GM18498 (cell line): ENCODE measurements at regions not wholly inside any gene's neighbourhood (a gene's known extent, or its start where the extent isn't known, plus 50 kb on each side); places are given as distances from the start of the nearest gene placed in this dataset.
"Not testable (repeated sequence)": the region's sequence is repeated elsewhere in the genome, so short reads cannot be mapped to it uniquely, and the experiment has no call there.

Experiments used
- ATAC-seq: cut with Tn5 transposase; IDR thresholded peaks from one replicate; pipeline ENCODE4 v1.9.1; 2021; ENCODE audit warnings: mild to moderate bottlenecking, moderate library complexity; ENCODE audit not compliant: unreplicated experiment

DNA sequence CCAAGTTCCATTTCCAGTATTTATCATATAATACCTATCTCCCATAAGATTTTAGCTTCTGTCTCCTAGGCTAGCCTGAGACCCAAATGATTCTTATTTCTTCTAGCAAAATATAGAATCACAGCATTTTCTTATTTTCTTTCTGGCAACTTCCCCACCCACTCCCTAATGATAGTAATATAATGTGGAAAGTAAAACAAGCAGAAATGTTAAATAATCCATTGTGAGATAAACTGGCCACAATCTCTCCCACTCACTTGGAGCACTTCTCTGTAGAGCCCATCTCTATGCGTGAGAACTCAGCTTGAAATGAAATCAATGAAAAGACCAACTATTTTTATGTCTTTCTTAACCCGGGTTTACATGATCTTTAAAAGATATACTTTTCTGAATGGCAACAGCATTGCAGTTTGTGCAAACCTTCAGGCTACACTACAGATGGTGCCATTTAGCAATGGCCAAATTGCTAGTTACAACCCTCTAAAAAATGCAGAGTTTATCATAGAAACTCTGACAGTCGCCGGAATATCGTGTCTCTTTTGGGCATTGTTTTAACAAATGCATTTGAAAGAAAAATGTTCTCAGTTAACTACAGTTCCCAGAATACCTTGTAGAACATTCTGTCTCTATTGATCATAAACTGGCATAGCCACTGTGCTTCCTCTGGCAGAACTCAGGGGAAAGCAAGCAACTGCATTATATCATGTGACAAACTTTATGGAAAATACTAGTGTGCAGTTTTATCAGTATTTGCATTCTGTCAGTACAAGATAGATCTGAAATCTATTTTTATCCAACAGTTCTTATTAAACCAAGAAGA is 1407.4 kb upstream of the ZEB2 start:
- ATAC-seq: no peak

DNA sequence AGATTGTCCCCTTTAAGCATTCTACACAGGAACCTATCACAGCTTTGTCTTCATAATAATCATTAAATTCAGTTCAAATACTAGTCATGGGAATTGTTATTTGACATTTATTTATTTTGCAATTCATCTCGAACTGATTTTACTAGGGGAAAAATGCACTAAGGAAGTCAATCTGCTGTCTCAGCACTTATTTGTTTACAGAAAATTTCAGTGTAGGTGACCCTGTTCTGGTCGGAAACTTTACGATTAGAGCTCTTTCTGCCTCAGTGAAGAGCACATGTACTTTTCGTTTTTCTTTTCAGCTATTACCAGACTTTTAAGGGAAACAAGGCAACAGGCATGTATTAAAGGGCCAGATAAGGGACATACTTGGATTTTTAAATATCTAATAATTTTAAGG is 1405.7 kb upstream of the ZEB2 start:
- no peak for ATAC-seq

DNA sequence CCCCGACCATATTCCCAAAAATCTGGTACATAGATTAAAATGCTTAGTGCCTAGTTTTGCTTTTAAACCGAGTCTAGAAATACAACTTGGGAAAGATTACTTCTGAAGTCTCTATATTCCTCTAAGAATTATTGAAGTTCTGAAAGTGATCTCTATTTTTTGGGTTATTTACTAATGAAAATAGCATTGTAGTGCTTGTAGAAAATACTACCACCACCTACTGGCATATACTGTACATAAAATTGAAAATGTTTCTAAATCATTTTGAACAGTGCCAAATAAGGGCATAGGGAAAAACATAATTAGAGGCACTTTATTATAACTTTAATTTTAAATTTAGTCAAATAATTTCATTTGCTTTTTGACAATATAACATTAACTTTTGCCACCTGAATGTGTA is 1399.6 kb upstream of the ZEB2 start:
- no peak for ATAC-seq

DNA sequence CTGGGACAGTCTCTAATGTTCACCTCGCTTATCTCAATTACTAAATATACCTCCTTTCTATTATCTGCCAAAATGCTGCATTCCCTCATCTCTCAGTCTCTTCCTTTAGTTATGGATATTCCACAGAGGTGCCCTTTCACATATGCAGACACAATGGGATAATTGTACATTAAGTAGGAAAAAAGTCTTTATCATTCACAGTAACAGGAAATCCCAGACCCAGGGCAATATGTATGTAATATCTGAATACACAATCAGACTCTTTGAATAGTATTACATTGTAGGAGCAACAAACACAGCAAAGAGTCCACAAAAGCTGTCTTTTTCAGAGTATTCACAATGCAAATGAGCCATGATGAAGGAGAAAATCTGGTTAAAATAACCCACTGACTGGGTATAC is 1399.0 kb upstream of the ZEB2 start:
- ATAC-seq: no peak

DNA sequence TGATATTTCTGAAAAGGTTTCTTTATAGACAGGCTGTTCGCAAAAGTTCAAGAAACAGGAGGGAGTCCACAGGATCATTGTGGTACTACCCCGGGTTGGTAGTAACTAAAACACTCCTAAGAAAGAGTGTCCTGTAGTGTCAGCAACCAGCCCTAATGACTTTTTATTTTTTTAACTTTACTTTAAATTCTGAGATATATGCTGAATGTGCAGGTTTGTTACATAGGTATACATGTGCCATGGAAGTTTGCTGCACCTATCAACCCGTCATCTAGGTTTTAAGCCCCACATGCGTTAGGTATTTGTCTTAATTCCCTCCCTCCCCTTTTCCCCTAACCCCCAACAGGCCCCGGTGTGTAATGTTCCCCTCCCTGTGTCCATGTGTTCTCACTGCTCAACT is 1396.9 kb upstream of the ZEB2 start:
- no peak for ATAC-seq

DNA sequence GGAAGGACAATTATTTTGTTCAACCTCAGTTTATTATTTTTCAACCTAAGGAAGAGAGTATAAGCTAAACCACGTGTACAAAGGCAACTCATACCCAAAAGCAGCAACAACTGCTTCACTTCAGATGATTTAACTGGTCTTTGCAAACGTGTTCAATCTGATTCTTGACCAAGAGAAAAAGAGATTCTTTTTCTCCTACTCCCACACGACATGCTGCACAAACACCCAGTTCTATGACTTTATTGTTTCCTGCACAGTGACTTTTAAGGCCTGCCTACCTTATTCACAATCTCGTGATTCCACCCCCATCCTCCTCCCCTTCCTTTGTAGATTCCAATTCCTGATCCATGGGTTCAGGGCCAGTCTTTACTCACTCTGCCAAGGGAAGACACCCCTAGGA is 1394.8 kb upstream of the ZEB2 start:
- ATAC-seq: no peak

DNA sequence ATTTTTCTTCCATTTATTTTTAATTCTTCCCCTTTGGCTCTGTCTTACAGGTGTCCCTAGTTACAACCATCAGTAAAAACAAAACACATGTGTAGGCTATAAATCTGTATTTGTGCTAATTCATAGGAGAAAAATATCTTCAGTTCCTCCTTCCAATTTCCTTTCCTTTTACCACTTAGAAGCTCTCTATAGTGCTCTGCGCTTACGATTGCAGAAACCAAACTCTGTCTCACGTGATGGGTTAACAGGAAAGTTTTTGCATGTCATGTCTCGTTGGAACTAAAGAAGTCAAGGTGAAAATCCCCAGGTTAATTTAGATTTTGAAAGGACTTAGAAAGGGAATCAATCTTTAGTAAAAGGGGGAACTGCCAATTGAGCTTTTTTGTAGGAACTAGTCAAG is 1390.5 kb upstream of the ZEB2 start:
- peak; percentile 65 for ATAC-seq

DNA sequence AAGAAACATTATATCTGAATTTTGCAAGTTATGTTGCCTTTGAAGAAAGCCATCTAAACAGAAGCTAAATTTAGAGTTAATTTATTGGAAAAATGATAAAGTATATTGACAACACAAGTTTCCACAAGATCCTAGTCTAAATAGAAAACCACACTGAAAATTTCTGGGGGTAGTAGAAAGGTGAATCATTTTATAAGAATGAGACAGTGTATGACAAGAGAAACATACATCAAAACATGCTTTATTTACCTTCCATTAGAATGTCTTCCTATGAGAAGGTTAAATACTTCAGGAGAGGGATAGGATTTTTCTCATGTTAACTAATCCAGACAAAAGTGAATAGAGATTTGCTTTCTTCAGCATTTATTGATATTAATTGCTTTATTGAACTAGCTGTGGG is 1389.8 kb upstream of the ZEB2 start:
- no peak for ATAC-seq

DNA sequence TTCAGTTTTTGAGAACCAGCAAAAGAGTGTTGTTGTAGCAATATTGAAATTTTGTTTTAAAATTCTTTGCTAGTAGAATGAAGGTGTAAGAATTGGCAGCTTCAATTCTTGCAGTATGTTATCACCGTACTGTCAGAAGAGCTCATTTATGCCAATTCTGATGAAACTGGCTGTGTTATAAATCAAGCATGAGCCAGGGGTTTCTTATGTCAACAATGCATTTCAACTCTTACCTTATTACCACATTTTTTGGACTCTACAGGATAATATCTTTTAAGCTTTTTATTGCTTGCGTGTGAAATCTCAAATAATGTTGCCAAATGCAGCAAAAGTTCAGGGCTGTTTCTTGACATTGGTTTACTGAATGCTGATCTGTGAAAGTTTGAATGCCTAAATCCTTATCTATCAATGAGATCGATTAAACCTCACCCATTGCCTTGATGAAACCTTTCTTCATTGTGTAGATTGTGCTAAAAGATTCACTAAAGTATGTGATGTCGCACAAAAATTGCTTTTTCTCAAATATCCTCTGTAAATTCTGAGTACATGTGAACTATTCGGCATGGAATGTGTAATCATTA is 1389.3 kb upstream of the ZEB2 start:
- no peak for ATAC-seq

DNA sequence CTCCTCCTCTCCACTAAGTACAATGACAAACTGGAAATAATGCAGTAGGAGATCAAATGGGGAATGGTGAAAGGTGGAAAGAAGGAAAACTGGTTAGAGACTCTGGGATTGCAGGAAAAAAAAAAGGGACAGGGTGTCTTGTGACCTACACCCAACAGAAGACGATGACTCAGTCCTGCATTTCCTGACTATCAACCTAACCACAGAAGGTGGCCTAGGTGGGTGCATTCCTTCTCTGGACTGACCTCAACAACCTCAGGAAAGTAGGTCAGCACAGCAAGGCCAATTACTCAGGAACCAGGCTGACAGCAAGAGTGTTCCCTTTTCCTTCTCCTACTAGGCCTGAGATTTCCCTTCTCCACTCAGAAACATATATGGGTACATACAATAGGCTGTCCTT is 1386.4 kb upstream of the ZEB2 start:
- no peak for ATAC-seq

DNA sequence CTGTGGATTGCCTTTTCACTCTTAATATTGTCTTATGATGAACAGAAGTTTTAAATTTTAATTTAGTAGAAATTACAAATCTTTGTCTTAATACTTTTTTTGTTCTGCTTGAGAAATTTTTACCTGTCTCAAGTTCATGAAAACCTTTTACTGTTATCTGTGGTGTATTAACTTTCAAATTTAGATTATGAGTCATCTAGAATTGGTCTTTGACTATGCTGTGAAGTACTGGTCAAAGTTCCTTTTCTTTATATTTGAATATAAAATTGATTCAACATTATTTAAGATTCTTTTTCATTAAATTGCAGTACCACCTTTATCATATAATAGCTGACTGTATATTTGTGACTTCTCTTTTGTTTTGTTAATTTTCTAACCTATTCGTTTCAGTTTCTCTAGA is 1385.5 kb upstream of the ZEB2 start:
- ATAC-seq: no peak

DNA sequence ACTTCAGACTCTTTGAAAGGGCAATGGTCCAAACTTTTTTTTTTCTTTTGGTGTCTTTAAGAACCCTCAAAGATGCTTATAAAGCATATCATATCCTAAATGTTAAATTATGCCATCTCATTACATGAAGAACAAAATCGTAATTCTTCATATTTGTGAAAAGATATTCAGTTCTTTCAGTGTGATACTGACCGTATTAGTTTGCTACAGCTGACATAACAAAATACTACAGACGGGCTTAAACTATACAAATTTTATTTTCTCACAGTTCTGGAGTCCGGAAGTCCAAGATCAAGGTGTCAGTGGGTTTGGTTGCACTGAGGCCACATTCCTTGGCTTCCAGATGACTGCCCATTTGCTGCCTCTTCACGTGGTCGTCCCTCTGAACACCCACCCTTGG is 1377.2 kb upstream of the ZEB2 start:
- ATAC-seq: no peak

DNA sequence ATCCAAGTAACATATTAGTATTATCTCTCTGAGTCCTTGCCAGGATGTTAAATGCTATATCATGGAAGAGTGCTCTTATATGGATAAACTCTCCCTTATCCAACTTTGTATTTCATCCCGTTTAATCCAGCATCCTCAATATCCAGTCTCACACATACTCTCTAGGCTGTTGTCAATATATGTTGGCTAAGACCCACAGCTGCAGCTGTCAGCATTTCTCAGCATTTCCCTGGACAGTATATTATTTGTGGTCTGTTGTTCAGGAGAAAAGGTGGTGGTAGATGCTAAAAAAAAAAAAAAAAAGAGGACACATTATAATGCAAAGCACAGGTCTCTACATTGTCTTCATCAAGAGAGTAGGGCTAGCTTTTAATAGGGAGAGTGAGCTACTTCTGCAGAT is 1368.0 kb upstream of the ZEB2 start:
- no peak for ATAC-seq

DNA sequence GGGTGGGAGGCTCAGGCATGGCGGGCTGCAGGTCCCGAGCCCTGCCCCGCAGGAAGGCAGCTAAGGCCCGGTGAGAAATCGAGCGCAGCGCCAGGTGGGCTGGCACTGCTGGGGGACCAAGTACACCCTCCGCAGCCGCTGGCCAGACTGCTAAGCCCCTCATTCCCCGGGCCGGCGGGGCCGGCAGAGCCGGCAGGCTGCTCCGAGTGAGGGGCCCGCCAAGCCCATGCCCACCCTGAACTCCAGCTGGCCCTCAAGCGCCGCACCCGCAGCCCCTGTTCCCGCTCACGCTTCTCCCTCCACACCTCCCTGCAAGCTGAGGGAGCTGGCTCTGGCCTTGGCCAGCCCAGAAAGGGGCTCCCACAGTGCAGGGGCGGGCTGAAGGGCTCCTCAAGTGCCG is 1361.1 kb upstream of the ZEB2 start:
- ATAC-seq: not testable (repeated sequence)

DNA sequence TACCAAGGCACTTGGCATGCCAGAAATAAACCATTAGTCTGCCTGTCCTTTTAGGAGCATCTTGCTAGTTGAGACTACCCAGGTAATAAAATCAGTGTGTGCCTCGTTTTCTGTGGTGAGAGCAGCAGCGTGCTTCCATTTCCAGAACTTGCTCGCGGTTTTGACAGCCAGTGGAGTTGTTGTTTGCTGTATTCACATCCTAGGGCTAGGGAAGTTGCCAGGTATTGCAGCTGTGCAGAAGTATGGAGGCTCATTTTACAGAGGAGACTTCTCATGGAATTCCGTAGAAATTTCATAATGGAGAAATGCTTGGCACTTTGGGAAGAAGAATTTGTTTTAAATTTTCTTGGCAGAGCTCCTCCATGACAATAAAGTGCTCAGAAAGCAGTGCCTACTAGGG is 1355.1 kb upstream of the ZEB2 start:
- no peak for ATAC-seq

DNA sequence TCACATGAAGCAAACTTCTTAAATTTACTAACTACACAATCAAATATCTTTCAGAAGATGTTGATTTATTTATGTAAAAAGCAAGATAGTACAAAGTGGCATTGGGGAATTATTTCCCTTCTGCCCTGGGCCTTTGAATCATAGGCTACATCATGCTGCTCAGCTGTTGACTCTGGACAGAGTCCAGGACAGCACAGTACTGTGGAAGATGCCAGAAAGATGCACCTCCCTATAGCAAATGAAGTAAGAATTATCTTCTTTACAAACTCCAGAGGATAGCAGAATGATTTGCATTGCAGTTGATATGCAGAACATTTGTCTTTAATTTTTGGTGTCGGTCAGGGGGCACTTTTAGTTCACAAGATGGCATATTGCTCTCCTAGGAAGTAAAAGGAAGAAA is 1354.5 kb upstream of the ZEB2 start:
- no peak for ATAC-seq

DNA sequence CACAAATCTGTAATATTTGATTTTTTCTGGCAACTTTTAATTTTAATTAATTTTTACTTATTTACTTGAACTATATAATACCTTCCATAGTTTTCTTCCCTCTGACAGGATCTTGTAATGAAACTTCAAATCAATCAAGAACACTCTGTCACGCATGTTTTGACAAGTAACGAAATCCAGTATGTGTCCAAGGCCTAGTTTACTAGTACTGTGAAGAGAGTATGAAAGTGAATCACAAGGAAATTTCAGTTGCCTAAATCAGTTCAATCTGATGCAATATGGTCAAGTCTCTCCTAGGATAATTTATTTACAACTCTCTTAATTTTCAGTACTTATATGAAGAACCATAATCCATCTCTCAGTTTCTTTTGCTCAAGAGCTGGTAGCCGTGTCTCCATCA is 1344.6 kb upstream of the ZEB2 start:
- no peak for ATAC-seq

DNA sequence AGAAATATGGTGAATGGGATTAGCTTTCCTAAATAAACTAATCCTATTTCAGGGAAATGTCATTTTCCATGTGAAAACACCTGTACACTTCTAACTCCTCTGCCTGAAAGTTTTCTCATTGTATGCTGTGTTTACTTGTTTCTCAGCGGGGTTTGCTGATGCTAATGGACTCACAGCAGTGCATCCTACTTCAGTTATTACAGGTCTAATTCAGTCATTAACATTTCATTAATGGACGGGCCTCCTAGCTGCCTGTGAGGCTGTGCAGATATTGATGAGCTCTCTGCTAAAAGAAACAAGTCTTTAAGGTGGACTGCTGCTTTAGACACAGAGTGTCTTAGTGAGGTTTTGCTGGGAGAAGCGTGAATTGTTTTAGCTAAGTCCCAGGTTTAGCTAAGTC is 1342.0 kb upstream of the ZEB2 start:
- ATAC-seq: no peak

DNA sequence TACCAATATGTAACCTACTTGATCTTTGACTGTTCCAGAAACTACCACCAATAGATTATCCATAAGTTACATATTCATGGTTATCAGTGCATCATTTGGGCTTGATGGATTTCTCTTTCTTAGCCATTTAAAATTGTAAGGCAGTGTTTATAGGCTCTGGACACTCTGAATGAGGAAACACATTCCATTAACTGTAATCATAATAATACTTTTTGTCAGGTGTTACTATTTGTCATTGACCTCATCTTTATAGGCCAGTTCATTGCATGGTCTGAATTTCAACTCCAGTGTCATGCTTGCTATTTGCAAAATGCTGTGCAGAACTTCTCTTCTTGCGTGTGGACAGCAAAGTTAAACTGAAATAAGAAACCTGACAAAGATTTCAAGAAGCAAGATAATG is 1340.2 kb upstream of the ZEB2 start:
- no peak for ATAC-seq

DNA sequence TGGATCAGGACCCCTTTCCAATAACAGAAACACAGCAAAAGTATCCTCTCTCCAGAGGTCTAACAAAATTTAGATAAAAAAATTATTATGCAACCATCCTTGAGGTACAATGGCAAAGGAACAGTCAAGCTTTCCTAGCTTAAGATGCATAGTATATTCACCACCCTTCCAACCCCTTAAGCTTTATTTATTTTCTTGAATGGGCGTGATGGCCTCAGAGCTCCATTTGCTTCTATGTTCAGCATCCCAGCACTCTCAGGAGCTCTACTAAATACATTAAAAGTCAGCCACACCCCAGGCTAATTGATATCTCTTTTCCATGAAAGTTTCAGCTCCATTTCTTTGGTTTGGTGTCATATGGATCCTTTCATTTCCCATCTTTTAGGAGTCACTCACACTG is 1335.2 kb upstream of the ZEB2 start:
- ATAC-seq: no peak

DNA sequence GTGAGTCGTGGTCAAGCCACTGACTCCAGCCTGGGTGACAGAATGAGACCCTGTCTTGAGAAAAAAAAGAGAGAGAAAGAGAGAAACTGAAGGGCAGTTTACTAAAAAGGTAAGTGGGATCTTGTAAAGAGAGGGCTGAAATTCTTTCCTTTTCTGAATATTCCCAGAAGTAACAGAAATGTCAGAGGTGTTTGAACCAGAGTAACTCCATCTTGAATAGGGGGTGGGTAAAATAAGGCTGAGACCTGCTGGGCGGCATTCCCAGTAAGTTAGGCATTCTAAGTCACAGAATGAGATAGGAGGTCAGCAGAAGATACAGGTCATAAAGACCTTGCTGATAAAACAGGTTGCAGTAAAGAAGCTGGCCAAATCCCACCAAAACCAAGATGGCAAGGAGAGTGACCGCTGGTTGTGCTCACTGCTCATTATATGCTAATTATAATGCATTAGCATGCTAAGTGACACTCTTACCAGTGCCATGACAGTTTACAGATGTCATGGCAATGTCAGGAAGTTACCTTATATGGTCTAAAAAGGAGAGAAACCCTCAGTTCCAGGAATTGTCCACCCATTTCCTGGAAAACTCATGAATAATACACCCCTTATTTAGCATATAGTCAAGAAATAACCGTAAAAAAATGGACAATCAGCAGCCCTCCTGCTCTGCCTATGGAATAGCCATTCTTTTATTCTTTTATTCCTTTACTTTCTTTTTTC is 1334.3 kb upstream of the ZEB2 start:
- ATAC-seq: no peak

DNA sequence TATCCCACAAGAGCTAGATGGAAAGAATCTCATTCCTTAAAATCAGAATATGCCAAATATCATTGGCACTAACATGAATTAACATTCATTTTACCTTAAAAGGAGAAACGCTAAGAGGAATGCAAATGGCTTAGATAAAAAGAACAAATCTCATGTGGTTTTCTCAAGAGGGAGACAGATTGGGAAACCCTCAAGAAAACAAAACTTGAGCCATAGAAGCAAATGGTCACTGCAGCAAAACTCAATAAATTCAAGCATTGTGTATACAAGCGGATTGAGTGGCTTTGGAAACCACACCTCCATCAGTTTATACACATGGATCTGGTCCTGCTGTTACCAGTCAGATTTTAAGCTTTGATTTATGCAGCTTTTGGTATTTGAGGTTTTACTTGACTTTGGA is 1331.8 kb upstream of the ZEB2 start:
- no peak for ATAC-seq
